DOHH2 (cell line): ENCODE measurements at regions not wholly inside any gene's neighbourhood (a gene's known extent, or its start where the extent isn't known, plus 50 kb on each side); places are given as distances from the start of the nearest gene placed in this dataset.

ENCODE experiments used
- EZH2phosphoT487 ChIP-seq: fragments of 200-600 bp; sonication (generic); IDR thresholded peaks from 2 replicates; pipeline ENCODE4 v1.6.1; 2017; ENCODE audit warnings: borderline replicate concordance, mild to moderate bottlenecking, antibody characterized with exemption, low read length, moderate library complexity, mixed read lengths
- TF ChIP-seq, protein P1 (sequence below): fragments of 200-600 bp; sonication (generic); IDR thresholded peaks from one replicate; pipeline ENCODE4 v1.5.1; 2014; ENCODE audit warnings: antibody characterized with exemption, mild to moderate bottlenecking, low read depth, low read length; ENCODE audit not compliant: poor library complexity, severe bottlenecking

DNA sequence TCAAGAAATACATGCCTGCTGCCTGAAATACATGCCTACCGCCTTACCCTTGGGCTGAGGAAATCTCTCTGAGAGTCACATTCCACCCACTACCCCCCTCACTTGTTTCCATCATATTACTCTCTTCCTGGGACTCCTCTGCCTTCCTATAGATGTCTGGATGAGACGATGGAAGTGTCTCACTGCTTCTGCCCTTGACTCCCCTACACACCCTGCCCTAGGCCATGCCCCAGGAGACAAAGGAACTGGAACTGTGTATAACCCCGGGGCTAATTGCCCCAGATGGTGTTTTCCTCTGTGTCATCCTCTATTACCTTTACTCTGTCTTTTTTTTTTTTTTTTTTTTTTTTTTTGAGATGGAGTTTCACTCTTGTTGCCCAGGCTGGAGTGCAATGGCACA lies 102.0 kb downstream of the GTPBP8 start:
- TF ChIP-seq, protein P1, sequence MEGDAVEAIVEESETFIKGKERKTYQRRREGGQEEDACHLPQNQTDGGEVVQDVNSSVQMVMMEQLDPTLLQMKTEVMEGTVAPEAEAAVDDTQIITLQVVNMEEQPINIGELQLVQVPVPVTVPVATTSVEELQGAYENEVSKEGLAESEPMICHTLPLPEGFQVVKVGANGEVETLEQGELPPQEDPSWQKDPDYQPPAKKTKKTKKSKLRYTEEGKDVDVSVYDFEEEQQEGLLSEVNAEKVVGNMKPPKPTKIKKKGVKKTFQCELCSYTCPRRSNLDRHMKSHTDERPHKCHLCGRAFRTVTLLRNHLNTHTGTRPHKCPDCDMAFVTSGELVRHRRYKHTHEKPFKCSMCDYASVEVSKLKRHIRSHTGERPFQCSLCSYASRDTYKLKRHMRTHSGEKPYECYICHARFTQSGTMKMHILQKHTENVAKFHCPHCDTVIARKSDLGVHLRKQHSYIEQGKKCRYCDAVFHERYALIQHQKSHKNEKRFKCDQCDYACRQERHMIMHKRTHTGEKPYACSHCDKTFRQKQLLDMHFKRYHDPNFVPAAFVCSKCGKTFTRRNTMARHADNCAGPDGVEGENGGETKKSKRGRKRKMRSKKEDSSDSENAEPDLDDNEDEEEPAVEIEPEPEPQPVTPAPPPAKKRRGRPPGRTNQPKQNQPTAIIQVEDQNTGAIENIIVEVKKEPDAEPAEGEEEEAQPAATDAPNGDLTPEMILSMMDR = no peak
- TF ChIP-seq EZH2phosphoT487 = no peak
